SK-N-DZ (cell line): ENCODE measurements at regions not wholly inside any gene's neighbourhood (a gene's known extent, or its start where the extent isn't known, plus 50 kb on each side); places are given as distances from the start of the nearest gene placed in this dataset.

Experiments used
- DNase-seq: peaks from one replicate; pipeline ENCODE4 v3.0.0-alpha.2; 2015; ENCODE audit warnings: low spot score

GRCh38 chr10:30793093-30793492, 163.5 kb upstream of the LYZL2 start:
- no peak for DNase-seq

DNA sequence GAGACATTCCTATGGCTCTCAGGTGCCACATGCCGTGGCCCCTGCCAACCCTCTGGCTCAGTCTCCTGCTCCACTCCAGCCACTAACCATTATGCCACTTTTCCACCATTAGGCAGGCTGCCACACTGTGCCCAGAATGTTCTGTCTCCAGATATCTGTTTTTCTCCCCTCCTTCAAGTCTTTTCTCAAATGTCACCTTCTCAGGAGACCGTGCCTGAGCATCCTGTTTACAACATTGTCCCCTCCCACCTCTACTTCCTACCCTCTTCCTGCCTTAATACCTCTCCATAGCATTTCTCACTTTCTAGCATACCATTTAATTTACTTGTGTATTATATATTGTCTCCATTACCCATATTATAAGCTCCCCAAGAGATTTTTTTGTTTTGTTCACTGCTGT, 162.5 kb upstream of the LYZL2 start:
- DNase-seq = no peak

- DNase-seq = no peak
Observed at GRCh38 chr10:30791197-30791611, 161.7 kb upstream of the LYZL2 start.

GRCh38 chr10:30789806-30790205, 160.3 kb upstream of the LYZL2 start:
- no peak for DNase-seq

DNA sequence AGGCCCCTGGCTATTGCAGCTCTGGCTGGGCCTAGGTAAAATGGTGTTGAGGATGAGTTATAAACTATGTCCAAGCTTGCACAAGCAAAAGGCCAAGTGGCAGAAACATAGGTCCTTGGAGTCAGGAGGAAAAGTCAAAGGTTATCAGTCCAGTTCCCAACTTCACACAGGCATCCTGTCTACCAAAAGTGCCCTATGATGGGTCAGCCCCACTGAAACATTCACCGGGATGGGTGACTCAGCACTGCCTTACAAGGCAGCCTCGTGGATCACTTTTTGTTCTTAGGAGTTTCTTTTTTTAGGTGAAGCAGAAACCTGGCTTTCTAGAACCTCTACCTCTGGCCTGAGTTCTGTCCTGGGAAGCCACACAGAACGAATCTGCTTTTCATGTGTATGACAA, 158.8 kb upstream of the LYZL2 start:
- DNase-seq = no peak

DNA sequence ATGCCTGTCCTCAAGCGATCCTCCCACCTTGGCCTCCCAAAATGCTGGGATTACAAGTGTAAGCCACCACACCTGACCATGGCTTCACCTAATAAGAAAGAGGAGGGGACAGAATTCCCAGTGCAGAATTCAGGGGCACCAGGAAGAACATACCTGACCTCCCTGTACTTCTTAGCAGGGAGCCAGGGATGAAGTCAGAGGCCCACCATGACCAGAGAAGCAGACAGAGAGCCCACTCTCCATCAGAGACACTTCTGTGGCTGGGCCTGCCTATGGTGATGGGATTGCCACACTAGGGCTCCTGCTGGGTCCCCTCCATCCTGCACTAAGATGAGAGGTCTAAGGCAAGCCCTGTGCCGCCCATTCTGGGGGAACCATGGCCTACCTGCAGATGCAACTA, 157.4 kb upstream of the LYZL2 start:
- no peak for DNase-seq

DNA sequence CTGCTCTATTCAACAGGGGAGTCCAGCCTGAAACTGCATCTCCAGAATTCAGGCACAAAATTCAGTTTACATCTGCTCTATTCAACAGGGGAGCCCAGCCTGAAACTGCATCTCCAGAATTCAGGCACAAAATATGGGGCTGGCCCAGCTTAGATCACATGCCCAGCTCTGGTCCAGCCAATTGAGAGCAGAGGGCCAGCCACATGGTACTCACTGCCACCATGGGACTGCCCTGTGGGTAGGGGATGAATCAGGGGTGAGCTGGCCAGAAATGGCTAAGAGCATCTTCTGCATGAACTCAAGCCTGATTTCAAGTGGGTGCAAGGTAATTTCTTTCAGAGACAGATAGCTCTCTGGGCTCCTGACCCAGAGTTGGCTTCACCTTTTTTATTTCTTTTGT, 156.6 kb upstream of the LYZL2 start:
- DNase-seq = no peak

- DNase-seq = peak; percentile 90
Observed at GRCh38 chr10:30784897-30785605, 155.5 kb upstream of the LYZL2 start.

GRCh38 chr10:30784524-30784896, 155.0 kb upstream of the LYZL2 start:
- no peak for DNase-seq

GRCh38 chr10:30783939-30784501, 154.5 kb upstream of the LYZL2 start:
- DNase-seq = peak; percentile 75

DNA sequence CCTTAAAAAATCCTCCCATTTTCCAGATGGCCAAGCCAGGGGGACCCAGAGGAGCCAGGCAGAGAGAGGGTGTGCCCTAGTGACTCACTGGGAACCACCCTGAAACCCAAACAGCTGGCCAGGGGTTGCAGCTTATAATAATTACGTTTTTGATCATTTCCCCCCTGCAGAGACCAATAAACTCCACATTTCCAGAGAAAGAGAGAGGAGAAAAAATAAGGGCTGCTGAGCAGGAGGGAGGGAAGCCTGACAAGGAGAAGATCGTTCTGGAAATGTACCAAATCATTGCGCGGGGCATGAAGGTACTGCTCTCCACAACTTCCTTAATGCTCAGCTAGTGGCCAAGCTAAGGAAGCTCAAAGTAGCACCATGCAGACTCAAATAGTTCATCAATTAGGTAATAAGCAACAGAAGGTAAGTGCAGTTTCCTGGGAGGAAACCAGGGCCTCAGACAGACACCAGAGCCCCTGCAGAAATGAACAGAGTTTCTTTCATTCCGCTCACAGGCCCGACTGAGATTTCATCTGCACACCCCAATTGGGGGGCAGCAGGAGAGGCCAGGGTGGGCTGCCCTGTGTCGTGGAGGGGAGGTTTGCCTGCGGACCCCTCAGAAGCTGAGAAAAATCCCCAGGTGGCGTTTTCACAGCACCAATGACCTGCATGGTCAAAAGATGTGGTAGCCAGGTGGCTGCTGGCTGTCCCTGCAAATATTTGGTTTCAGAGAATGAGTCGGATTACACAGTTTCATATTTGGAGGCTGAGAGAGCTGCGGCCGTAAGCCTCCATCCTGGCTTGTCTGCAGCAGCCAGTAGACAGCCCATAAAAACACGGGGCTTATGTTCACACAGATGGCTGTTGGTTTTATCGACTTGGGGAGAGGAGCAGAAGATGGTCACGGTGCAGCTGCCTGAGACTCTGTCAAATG, 153.2 kb upstream of the LYZL2 start:
- DNase-seq = peak; percentile 35

- no peak for DNase-seq
Observed at GRCh38 chr10:30782157-30782536, 152.6 kb upstream of the LYZL2 start.

DNA sequence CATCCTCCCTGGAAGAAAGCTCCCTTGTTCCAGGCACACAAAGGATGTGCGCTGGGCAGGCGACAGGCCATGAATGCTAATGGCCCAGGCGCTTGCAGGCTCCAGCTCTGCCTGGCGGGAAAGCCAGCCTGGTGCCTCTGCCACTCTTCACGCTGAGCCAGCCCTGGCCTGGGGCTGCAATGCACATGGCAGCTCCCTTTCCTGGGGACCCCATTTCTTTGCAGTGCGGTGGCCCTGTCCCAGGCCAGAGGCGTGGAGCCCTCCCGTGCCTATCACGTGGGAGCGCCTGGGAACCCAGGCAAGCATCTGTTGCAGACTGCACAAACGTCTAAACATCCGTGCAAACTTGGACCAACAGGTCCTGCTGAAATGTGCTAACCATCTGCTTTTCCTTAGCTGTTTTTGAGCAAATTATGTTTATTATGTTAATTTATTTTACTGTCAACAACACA, 152.1 kb upstream of the LYZL2 start:
- peak; percentile 18 for DNase-seq

GRCh38 chr10:30778769-30779168, 149.2 kb upstream of the LYZL2 start:
- no peak for DNase-seq

DNA sequence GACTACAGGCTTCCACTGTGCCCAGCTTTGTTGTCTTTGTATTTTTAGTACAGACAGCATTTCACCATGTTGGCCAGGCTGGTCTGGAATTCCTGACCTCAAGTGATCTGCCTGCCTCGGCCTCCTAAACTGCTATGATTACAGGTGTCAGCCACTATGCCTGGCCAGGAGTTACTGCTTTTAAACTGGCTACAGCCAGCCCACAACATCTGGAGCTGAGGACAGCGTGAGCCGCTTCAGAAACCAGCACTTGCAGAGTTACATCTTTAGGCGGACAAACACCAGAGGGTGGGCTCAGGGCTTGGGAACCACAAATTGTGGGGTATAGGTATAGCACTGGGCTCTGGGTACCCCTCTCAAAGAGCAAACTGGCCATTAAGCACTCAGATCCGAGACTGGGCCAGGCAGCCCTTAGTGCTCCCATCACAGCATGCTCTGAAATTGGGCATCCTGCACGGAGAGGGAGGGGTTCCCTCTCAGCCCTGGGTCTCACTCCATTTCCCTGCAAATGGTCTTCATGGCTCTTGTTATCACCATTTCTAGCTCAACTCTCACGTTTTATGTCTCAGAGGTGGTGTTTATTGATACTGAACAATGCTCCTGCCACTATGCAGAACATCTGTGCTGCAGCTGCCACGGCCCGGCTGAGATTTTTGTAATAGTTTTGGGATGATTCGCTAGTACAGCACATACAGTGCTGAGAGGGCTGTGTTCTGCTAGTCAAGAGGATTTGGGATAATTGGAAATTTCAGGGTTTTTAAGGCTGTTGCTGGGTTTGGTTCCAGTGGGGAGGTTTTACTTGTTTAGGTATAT, 146.4 kb upstream of the LYZL2 start:
- DNase-seq = no peak

GRCh38 chr10:30774261-30774660, 144.7 kb upstream of the LYZL2 start:
- DNase-seq = no peak

- DNase-seq = no peak
Observed at GRCh38 chr10:30773501-30773900, 143.9 kb upstream of the LYZL2 start.

DNA sequence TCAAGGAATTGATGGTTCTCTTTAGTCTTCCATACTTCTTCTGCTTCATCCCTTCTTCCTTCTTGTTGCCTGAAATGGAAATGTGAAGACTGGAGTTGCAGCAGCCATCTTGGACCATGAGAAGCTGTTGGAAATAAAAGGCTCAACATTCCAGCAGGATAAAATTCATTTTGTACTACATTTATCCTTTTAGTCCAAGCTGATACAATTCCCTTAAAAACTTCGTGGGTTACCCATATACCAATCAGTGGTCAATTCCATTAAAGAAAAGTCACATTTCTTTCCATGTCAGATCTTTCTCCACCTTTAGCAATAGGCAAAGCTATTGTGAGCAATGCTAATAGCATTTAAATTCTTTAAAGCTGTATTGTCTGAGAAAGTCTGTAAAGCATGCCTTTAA, 141.3 kb upstream of the LYZL2 start:
- DNase-seq = no peak

GRCh38 chr10:30770229-30770628, 140.7 kb upstream of the LYZL2 start:
- no peak for DNase-seq

DNA sequence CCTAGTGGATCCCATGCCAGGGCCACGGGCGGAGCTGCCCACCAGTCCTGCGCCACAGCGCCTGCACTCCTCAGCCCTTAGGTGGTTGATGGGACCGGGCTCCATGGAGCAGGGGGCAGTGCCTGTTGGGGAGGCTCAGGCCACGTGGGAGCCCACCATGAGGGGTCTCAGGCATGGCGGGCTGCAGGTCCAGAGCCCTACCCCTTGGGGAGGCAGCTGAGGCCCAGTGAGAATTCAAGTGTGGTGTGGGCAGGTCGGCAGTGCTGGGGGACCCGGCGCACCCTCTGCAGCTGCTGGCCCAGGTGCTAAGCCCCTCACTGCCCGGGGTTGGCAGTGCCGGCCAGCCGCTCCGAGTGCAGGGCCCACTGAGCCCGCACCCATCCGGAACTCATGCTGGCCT, 139.8 kb upstream of the LYZL2 start:
- DNase-seq = no peak

- DNase-seq = no peak
Observed at GRCh38 chr10:30765616-30766015, 136.1 kb upstream of the LYZL2 start.
